ENCODE measurements at regions not wholly inside any gene's neighbourhood (a gene's known extent, or its start where the extent isn't known, plus 50 kb on each side); places are given as distances from the start of the nearest gene placed in this dataset.
"Not testable (repeated sequence)": the region's sequence is repeated elsewhere in the genome, so short reads cannot be mapped to it uniquely, and the experiment has no call there.

GRCh38 chr5:8805653-8806052 is 740.2 kb downstream of the SEMA5A start:
- no peak for DNase-seq (ENCODE audit: low read depth)

- no peak for DNase-seq (ENCODE audit: low read depth)
Measured at GRCh38 chr5:8807636-8808035, 738.2 kb downstream of the SEMA5A start.

- no peak for DNase-seq (ENCODE audit: low read depth)
Measured at GRCh38 chr5:8811581-8811980, 734.3 kb downstream of the SEMA5A start.

GRCh38 chr5:8813180-8813579 is 732.7 kb downstream of the SEMA5A start:
- DNase-seq (ENCODE audit: low read depth) = no peak

GRCh38 chr5:8814105-8814504 is 731.8 kb downstream of the SEMA5A start:
- DNase-seq (ENCODE audit: low read depth) = no peak

- DNase-seq (ENCODE audit: low read depth) = no peak
Measured at GRCh38 chr5:8824371-8824770, 721.5 kb downstream of the SEMA5A start.

- no peak for DNase-seq (ENCODE audit: low read depth)
Measured at GRCh38 chr5:8825139-8825757, 720.6 kb downstream of the SEMA5A start.

- no peak for DNase-seq (ENCODE audit: low read depth)
Measured at GRCh38 chr5:8826508-8826907, 719.4 kb downstream of the SEMA5A start.

- no peak for DNase-seq (ENCODE audit: low read depth)
Measured at GRCh38 chr5:8827696-8828095, 718.2 kb downstream of the SEMA5A start.

- no peak for DNase-seq (ENCODE audit: low read depth)
Measured at GRCh38 chr5:8828596-8829322, 717.1 kb downstream of the SEMA5A start.

- no peak for DNase-seq (ENCODE audit: low read depth)
Measured at GRCh38 chr5:8829323-8830029, 716.4 kb downstream of the SEMA5A start.

- DNase-seq (ENCODE audit: low read depth) = no peak
Measured at GRCh38 chr5:8831251-8831650, 714.6 kb downstream of the SEMA5A start.

GRCh38 chr5:8831854-8832253 is 714.0 kb downstream of the SEMA5A start:
- DNase-seq (ENCODE audit: low read depth) = no peak

- DNase-seq (ENCODE audit: low read depth) = no peak
Measured at GRCh38 chr5:8839361-8840055, 706.4 kb downstream of the SEMA5A start.

GRCh38 chr5:8840237-8840636 is 705.6 kb downstream of the SEMA5A start:
- DNase-seq (ENCODE audit: low read depth) = no peak

GRCh38 chr5:8840746-8841145 is 705.1 kb downstream of the SEMA5A start:
- not testable (repeated sequence) for DNase-seq (ENCODE audit: low read depth)

- no peak for DNase-seq (ENCODE audit: low read depth)
Measured at GRCh38 chr5:8842971-8843551, 702.8 kb downstream of the SEMA5A start.

GRCh38 chr5:8843771-8844170 is 702.1 kb downstream of the SEMA5A start:
- no peak for DNase-seq (ENCODE audit: low read depth)

- no peak for DNase-seq (ENCODE audit: low read depth)
Measured at GRCh38 chr5:8844206-8844605, 701.7 kb downstream of the SEMA5A start.

- DNase-seq (ENCODE audit: low read depth) = no peak
Measured at GRCh38 chr5:8844847-8845246, 701.0 kb downstream of the SEMA5A start.

GRCh38 chr5:8845296-8845695 is 700.6 kb downstream of the SEMA5A start:
- DNase-seq (ENCODE audit: low read depth) = no peak

GRCh38 chr5:8848366-8848765 is 697.5 kb downstream of the SEMA5A start:
- no peak for DNase-seq (ENCODE audit: low read depth)

Measured in activated T-helper 9 cell treated with anti-CD3 and anti-CD28 coated beads, Interleukin-2, amount 50 U/mL, for 16 hours (primary cell).